ENCODE measurements at regions not wholly inside any gene's neighbourhood (a gene's known extent, or its start where the extent isn't known, plus 50 kb on each side); places are given as distances from the start of the nearest gene placed in this dataset.

DNA sequence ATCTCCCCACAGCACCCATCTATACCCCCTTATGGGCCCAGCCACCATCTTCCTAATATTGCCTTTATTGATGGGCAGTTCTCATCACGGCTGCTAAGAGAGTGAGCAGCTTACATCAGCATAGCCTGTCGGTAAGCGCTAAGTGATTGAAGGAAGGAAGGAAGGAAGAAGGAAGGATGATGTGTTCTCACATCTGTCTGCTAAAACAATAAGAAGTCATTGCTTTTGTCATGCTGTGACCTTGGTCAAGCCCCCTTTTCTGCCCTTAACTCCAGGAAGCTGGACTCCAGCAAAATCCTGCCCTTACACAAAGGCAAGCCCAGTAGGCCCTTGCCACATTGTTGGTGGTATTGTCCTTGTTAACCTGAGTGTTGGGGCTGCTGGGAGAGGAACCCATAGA, 165.0 kb downstream of the ETS2 start:
- H3K4ac ChIP-seq (ENCODE audit: low read depth, low read length), result no peak overlapping the region
- H4K5ac ChIP-seq (ENCODE audit: low read depth, low read length), result no peak overlapping the region
- TF ChIP-seq USF2 (IDR thresholded peaks at IDR 0.05; ENCODE audit: low read depth, low read length) (no peak), RCOR1 (IDR thresholded peaks at IDR 0.05; ENCODE audit: insufficient replicate concordance, low read length) (no peak), RAD21 (IDR thresholded peaks at IDR 0.05; ENCODE audit: low read length) (no peak), MXI1 (IDR thresholded peaks at IDR 0.05; ENCODE audit: borderline replicate concordance, low read depth, low read length) (no peak), BHLHE40 (IDR thresholded peaks at IDR 0.05; ENCODE audit: low read depth, low read length) (no peak), POLR2A (IDR thresholded peaks at IDR 0.05; ENCODE audit: low read depth, low read length) (no peak), CTCF (conservative IDR thresholded peaks at IDR 0.05; ENCODE audit: low read depth, low read length) (no peak), FOS (IDR thresholded peaks at IDR 0.05; ENCODE audit: low read depth, low read length) (no peak), NFE2L2 (IDR thresholded peaks at IDR 0.05; ENCODE audit: low read depth, low read length) (no peak), MAZ (IDR thresholded peaks at IDR 0.05; ENCODE audit: borderline replicate concordance, low read depth, low read length) (no peak), RFX5 (IDR thresholded peaks at IDR 0.05; ENCODE audit: low read depth, low read length) (no peak)
- TF ChIP-seq, protein P1, sequence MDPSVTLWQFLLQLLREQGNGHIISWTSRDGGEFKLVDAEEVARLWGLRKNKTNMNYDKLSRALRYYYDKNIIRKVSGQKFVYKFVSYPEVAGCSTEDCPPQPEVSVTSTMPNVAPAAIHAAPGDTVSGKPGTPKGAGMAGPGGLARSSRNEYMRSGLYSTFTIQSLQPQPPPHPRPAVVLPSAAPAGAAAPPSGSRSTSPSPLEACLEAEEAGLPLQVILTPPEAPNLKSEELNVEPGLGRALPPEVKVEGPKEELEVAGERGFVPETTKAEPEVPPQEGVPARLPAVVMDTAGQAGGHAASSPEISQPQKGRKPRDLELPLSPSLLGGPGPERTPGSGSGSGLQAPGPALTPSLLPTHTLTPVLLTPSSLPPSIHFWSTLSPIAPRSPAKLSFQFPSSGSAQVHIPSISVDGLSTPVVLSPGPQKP (IDR thresholded peaks at IDR 0.05; ENCODE audit: borderline replicate concordance, low read depth, low read length), result no peak
- no peak overlapping the region for H3K4me2 ChIP-seq (ENCODE audit: low read depth, low read length)
- H3K56ac ChIP-seq (ENCODE audit: extremely low read depth, insufficient read depth, low read length), result no peak overlapping the region
- in situ Hi-C loops (cut with MboI; ENCODE audit: low sequenced_read_pairs) (no loop called here), dilution Hi-C loops (cut with HindIII; ENCODE audit: low sequenced_read_pairs, unreplicated experiment) (no loop called here), intact Hi-C loops (cut with micrococcal nuclease) (no loop called here)
- H2BK15ac ChIP-seq (ENCODE audit: low read depth, low read length), result no peak overlapping the region
- H4K8ac ChIP-seq (ENCODE audit: low read depth in 2 of 2, low read length in 2 of 2), result no peak overlapping the region
- ChIA-PET POLR2A (ENCODE audit: unreplicated experiment) (interaction anchor here (0.5 kb wide), 1 partner anchor 179 kb away, joined by 3 read pairs; no protein-coding TSS in a partner anchor), CTCF (no interaction called here)
- H2BK5ac ChIP-seq (ENCODE audit: low read depth, low read length, poor library complexity, severe bottlenecking), result no peak overlapping the region
- no peak overlapping the region for H2BK20ac ChIP-seq (ENCODE audit: low read depth, low read length)
- no peaks in the 10 kb centered on the region for H3K36me3 ChIP-seq (ENCODE audit: control insufficient read depth, insufficient read depth, low read length)
- H4K91ac ChIP-seq (ENCODE audit: insufficient read depth, low read depth, low read length), result no peak overlapping the region
- H3K27me3 ChIP-seq (ENCODE audit: control insufficient read depth, insufficient read depth, low read length), result no peaks in the 10 kb centered on the region
- no peak overlapping the region for H3K18ac ChIP-seq (ENCODE audit: low read depth, low read length)
- DNase-seq, result no peak
- no peak overlapping the region for H2AFZ ChIP-seq (replicated peaks; ENCODE audit: low read length, poor library complexity)
- H3K27ac ChIP-seq (ENCODE audit: insufficient read depth, low read length), result no peak overlapping the region
- no peak overlapping the region for H3K4me3 ChIP-seq (ENCODE audit: insufficient read depth, low read depth, low read length)
- H2BK120ac ChIP-seq (ENCODE audit: low read depth, low read length), result no peak overlapping the region
- no peak overlapping the region for H3K14ac ChIP-seq (replicated peaks; ENCODE audit: low read depth, low read length)
- no peaks in the 10 kb centered on the region for H3K79me1 ChIP-seq (ENCODE audit: low read depth in 1 of 2, low read length in 2 of 2)
- no peak overlapping the region for H3K23ac ChIP-seq (ENCODE audit: low read depth, low read length)
- ATAC-seq (ENCODE audit: low read depth), result no peak
- H3K4me1 ChIP-seq (ENCODE audit: control insufficient read depth, insufficient read depth, low read length), result 0 out of 2 replicates have a peak, but pooled peaks cover 1% of the 10 kb centered on the region
- H3K9ac ChIP-seq (ENCODE audit: low read depth, low read length), result no peak overlapping the region
- peak overlapping the region; percentile 21 for H2AK5ac ChIP-seq (ENCODE audit: low read depth, low read length)
- H2AK9ac ChIP-seq (replicated peaks; ENCODE audit: low read depth, low read length, poor library complexity), result no peak overlapping the region
- no peaks in the 10 kb centered on the region for H4K20me1 ChIP-seq (ENCODE audit: insufficient read depth, low read length)
- H3K9me1 ChIP-seq (ENCODE audit: insufficient read depth, low read length), result no peaks in the 10 kb centered on the region
- BruUV-seq (replicated peaks), result no TSS peak
- 93% methylated on average over 3 of the region's 3 CpGs; no CpG with 5 or more reads in 1 of the 2 experiments for WGBS, 2 experiments (ENCODE audit: extremely low coverage in 2 of 2, insufficient read length in 1 of 2)
- no peaks in the 10 kb centered on the region for H3K9me3 ChIP-seq (ENCODE audit: control insufficient read depth, insufficient read depth, low read length)
